GM19397 (cell line): ENCODE measurements at regions not wholly inside any gene's neighbourhood (a gene's known extent, or its start where the extent isn't known, plus 50 kb on each side); places are given as distances from the start of the nearest gene placed in this dataset.
"Not testable (repeated sequence)": the region's sequence is repeated elsewhere in the genome, so short reads cannot be mapped to it uniquely, and the experiment has no call there.

Source experiments
- ATAC-seq: cut with Tn5 transposase; IDR thresholded peaks from one replicate; pipeline ENCODE4 v1.9.1; 2021; ENCODE audit warnings: mild to moderate bottlenecking, moderate library complexity; ENCODE audit not compliant: unreplicated experiment

DNA sequence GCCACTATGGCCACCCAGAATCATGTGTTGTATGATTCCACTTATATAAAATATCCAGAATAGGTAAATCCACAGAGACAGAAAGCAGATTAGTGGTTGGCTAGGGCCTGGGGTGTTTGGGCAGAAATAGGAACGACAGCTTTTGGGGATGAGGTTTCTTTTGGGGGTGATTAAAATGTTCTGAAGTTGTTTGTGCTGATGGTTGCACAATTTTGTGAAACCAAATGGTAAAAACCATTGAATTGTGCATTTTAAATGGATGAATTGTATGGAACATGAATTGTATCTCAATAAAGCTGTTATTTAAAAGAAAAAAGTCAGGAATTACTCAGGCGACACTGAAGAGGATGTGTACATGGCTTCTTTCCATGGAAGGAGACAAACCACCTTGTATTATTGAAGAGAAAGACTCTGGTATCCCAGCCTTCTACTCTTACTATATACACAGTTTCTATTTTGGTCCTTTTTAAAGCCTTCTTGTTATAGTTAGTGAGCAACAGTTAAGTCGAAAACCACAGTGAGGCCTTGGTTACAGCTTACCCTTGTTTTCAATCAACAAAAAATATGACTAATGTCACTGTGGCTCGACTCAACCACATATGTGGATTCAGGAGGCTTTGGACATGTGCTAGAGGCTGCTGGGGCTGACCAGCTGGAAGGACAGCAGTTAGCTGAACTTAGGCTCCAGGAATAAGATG, 57.1 kb upstream of the KMT2E start:
- ATAC-seq: peak; percentile 73

- ATAC-seq: no peak
Observed at GRCh38 chr7:104958371-104958865, 55.6 kb upstream of the KMT2E start.

GRCh38 chr7:104959483-104959882, 54.5 kb upstream of the KMT2E start:
- not testable (repeated sequence) for ATAC-seq

GRCh38 chr7:104960741-104961448, 53.1 kb upstream of the KMT2E start:
- ATAC-seq: peak; percentile 47

DNA sequence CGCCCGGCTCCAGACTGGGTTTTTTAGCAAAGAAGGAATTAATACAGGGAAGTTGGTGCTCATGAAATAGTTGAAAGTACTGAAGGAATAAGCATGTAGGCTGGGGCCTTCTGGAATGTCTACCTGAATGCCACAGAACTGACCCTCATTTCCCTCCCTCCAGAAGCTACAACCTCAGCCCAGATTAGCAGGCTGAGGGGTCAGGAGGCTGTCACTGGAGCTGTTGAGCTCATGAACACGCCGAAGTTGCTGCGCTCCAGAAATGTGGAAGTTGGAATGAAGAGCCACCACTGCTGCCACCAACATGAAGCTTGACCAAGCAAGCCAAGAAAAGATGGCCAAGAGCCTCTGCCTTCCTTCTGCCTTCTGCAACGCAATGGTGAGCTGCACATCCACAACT, 52.2 kb upstream of the KMT2E start:
- no peak for ATAC-seq

DNA sequence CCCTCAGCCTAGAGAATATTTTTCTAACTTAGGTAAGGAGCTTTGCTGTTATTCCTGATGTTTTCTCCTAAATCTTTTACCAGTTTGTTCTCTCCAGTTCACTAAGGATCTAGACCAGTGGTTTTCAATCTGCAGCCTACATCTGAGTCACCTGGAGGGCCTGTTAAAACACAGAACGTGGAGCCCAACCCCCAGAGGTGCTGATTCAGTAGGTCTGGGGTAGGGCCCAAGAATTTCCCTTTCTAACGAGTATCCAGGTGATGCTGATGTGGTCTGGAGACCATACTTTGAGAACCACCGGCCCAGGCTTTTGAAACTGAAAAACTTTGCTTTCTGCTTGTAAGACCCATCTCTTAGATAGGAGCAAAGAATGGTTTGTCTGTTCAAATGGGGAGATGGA, 51.2 kb upstream of the KMT2E start:
- no peak for ATAC-seq

DNA sequence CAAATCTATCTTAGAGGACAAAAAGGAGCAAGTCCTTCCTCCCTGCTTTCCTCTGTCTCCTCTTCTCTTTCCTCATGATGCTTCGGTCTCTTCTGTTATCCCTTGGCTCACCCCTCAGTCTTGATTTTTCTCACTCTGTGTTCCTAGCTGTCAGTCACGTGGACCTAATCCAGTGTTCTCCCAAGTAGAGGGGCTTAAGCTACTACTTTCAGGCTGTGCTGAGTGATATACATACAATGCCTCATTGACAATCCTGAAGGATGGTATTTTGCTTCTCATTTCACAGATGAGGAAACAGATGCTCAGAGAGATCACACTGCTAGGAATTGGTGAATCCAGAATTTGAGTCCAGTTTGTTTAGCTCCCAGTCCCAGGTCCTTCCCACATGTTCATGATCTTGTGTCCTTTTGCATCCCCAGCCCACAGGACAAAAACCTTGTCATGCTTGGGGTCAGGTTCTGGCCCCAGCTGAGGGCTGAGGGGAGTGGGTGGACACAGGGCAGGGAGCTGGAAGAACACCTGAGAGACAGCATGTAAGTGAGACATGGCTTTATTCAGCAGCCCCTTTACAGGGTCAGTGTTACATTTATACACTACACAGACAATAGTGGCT, 50.5 kb upstream of the KMT2E start:
- no peak for ATAC-seq

GRCh38 chr7:104963991-104964385, 50.0 kb upstream of the KMT2E start:
- no peak for ATAC-seq
